Activated CD8-positive, alpha-beta memory T cell treated with anti-CD3 and anti-CD28 coated beads, Interleukin-2, amount 10 ng/mL, durations not matched to agents 7 days and 5 days (primary cell): ENCODE measurements at regions not wholly inside any gene's neighbourhood (a gene's known extent, or its start where the extent isn't known, plus 50 kb on each side); places are given as distances from the start of the nearest gene placed in this dataset.

ENCODE experiments used
- ATAC-seq: fragments of 150-1000 bp; cut with Tn5 transposase; one replicate; pipeline ENCODE4 v1.10.0; 2021; ENCODE audit warnings: moderate library complexity
- CTCF ChIA-PET: fragments of 350-600 bp; sonication (Branson Sonifier 250); formaldehyde crosslinking; loops from one replicate; lab custom pipeline; 2021; ENCODE audit warnings: antibody characterized with exemption; lab: Charles Lee
- DNase-seq: peaks from one replicate; pipeline ENCODE4 v3.0.0-alpha.2; 2020
- H3K27ac Mint-ChIP-seq: one replicate; pipeline ENCODE4 v1.8.0; 2021; ENCODE audit warnings: mild to moderate bottlenecking, mixed read lengths
- H3K27me3 Mint-ChIP-seq: one replicate; pipeline ENCODE4 v1.8.0; 2021; ENCODE audit warnings: mixed read lengths
- H3K36me3 Mint-ChIP-seq: one replicate; pipeline ENCODE4 v1.8.0; 2021; ENCODE audit warnings: mild to moderate bottlenecking, mixed read lengths
- H3K4me1 Mint-ChIP-seq: one replicate; pipeline ENCODE4 v1.8.0; 2021; ENCODE audit warnings: mixed read lengths
- H3K4me3 Mint-ChIP-seq: one replicate; pipeline ENCODE4 v1.8.0; 2021; ENCODE audit warnings: mild to moderate bottlenecking, moderate library complexity, mixed read lengths
- H3K9me3 Mint-ChIP-seq: one replicate; pipeline ENCODE4 v1.8.0; 2022; ENCODE audit warnings: low read depth, mixed read lengths

DNA sequence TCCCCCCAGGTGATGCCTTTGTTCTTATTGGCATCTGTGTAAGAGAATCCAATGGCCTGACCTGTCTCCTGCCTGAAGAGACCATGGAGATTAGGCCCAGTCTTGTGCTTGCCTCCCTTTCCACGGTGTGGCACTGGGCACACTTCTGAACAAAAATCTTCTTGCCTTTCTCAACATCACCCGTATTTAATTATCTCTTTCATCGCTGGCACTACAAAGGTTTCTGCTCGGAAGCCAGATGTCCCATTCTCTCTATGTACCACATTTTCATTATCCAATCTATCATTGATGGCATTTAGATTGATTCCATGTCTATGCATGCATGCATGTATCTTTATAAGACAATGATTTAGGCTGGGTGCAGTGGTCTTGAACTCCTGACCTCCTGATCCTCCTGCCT is 74.3 kb downstream of the SLC25A15 start:
- no peaks in the 10 kb centered on the region for H3K27me3 Mint-ChIP-seq
- H3K27ac Mint-ChIP-seq: no peak overlapping the region
- H3K36me3 Mint-ChIP-seq: no peaks in the 10 kb centered on the region
- DNase-seq (no peak), ATAC-seq (no peak)
- no peaks in the 10 kb centered on the region for H3K9me3 Mint-ChIP-seq
- CTCF ChIA-PET: no interaction called here
- no peak overlapping the region for H3K4me3 Mint-ChIP-seq
- no peaks in the 10 kb centered on the region for H3K4me1 Mint-ChIP-seq

DNA sequence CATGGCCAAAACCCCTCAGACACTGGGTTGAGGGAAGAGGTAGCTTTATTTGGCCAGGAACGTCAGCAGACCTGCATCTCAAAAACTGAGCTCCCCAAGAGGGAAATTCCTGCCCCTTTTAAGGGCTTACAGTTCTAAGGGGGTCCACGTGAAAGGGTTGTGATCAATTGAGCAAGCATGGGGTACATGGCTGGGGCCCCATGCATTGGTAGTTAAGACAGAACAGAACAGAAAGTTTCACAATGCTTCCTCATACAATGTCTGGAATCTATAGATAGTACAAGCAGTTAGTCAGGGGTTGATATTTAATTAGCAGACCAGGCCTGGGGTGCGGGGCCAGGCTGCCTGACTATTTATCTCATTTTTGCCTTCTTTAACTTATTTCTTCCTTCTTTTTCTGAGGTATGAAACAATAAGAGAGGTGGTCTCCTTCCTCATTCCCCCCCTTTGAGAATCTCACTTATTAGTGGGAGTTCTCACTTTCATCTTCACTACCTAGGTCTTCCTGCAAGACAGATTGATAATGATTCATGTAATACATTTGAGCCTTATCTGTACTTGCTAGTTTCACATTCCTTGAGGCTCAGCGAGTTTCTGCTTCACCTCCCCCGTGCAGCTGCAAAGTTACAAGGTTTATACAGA is 84.8 kb downstream of the SLC25A15 start:
- H3K36me3 Mint-ChIP-seq: peaks cover 64% of the 10 kb centered on the region
- no peak for DNase-seq
- no peak for ATAC-seq
- H3K4me1 Mint-ChIP-seq: no peaks in the 10 kb centered on the region
- no peak overlapping the region for H3K27ac Mint-ChIP-seq
- peaks cover 22% of the 10 kb centered on the region for H3K9me3 Mint-ChIP-seq
- H3K4me3 Mint-ChIP-seq: no peak overlapping the region
- CTCF ChIA-PET: interaction anchor here (1.1 kb wide), 1 partner anchor 28 kb away, joined by 3 read pairs; no protein-coding TSS in a partner anchor
- H3K27me3 Mint-ChIP-seq: no peaks in the 10 kb centered on the region

DNA sequence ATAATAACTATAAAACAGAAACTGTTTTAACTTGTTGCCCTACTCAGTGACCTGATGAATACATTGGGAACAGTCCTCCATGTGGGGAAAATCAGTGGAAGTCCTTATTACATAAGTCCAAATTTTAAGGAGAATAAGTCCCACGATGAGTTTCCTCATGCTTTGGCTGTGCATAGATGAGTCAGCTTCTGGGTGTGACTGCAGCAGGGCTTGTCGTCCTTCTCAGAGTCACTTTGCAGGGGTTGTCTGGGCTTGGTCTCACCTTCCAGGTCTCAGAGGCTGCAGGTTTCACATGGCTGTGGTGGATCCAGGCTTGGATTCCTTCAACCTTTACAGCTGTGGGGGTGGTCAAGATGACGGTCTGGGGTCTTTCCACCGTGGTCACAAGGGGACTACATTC is 85.6 kb downstream of the SLC25A15 start:
- Mint-ChIP-seq H3K27ac (no peak overlapping the region), H3K36me3 (peaks cover 72% of the 10 kb centered on the region)

DNA sequence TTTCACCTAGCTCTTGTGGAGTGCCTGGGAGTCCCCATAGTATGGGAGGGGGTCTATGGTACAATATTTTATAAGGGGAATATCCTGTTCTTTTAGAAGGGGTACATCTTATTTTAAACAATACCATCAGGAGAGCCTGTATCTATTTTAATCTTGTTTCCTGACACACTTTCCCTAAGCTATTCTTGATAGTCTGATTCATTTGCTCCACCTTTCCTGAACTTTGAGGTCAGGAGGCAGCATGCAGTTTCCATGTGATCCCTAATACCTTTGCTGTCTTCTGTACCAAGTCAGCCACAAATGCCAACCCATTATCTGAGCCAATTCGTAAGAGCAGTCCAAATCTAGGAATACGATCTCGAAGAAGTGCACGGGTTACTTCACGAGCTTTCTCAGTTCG is 86.2 kb downstream of the SLC25A15 start:
- peaks cover 1% of the 10 kb centered on the region for H3K4me1 Mint-ChIP-seq
- DNase-seq (no peak), ATAC-seq (no peak)
- peaks cover 27% of the 10 kb centered on the region for H3K9me3 Mint-ChIP-seq
- no peak overlapping the region for H3K27ac Mint-ChIP-seq
- H3K4me3 Mint-ChIP-seq: no peak overlapping the region
- H3K27me3 Mint-ChIP-seq: no peaks in the 10 kb centered on the region
- CTCF ChIA-PET: no interaction called here
- peaks cover 74% of the 10 kb centered on the region for H3K36me3 Mint-ChIP-seq

More for the DNA sequence above, 85.6 kb downstream of the SLC25A15 start:
- no peaks in the 10 kb centered on the region for H3K4me1 Mint-ChIP-seq
- H3K9me3 Mint-ChIP-seq: peaks cover 24% of the 10 kb centered on the region
- no peak for ATAC-seq
- no peak for DNase-seq
- H3K27me3 Mint-ChIP-seq: no peaks in the 10 kb centered on the region
- no peak overlapping the region for H3K4me3 Mint-ChIP-seq
- CTCF ChIA-PET: no interaction called here

DNA sequence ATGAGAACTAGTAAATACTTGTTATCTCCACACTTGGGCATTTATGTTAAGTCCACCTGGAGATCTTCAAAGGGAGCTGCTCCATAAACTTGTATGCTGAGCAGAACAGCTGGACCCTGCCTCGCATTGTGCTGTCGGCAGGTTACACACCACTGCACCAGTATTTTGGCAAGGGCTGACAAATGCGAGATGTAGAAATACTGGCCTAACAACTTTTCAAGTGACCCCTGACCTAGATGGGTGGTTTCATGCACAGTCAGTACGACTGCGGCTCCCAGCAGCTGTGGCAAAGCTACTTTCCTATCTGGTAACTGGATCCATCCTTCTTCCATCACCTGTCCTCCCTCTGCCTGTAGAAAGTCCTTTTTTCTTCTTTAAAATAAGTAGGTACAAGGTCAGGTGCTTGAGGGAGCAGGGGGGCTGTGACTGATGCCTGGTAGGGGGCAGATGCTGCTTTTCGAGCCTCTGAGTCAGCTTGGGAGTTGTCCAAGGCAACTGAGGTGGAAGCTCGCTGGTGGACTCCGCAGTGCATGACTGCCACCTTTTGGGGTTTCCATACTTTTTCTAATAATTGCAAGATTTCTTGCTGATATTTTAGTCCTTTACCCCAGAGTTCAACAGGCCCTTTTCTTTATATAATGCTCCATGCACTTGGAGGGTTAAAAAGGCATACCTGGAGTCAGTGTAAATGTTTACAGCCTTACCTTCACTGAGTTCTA is 86.8 kb downstream of the SLC25A15 start:
- Mint-ChIP-seq H3K9me3 (peaks cover 29% of the 10 kb centered on the region), H3K27me3 (no peaks in the 10 kb centered on the region), H3K4me1 (peaks cover 1% of the 10 kb centered on the region), H3K4me3 (no peak overlapping the region), H3K36me3 (peaks cover 79% of the 10 kb centered on the region), H3K27ac (no peak overlapping the region)
- CTCF ChIA-PET: no interaction called here
- no peak for ATAC-seq
- no peak for DNase-seq

GRCh38 chr13:40878321-40878720 is 88.9 kb downstream of the SLC25A15 start:
- Mint-ChIP-seq H3K4me3 (no peak overlapping the region), H3K4me1 (peaks cover 17% of the 10 kb centered on the region), H3K27ac (no peak overlapping the region), H3K9me3 (peaks cover 26% of the 10 kb centered on the region), H3K27me3 (no peaks in the 10 kb centered on the region), H3K36me3 (peaks cover 78% of the 10 kb centered on the region)
- no peak for DNase-seq
- ATAC-seq: no peak
- CTCF ChIA-PET: no interaction called here

DNA sequence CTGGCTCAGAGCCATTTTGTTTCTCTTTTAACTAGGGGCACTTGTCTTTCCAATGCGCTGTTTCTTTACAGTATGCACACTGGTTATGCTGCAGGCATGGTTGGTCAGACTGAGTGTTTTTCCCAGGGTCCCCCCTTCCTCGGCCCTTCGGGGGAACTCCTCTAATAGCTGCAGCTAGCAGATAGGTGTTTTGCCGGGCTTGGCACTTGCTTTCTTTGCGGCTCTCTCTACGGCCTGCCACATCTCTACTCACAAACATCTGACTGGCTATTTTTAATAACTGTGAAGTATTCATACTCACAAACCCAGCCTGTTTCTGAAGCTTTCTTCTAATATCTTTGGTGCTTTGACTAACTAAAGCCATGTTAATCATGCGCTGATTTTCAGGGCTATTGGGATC is 89.4 kb downstream of the SLC25A15 start:
- Mint-ChIP-seq H3K27ac (no peak overlapping the region), H3K9me3 (peaks cover 23% of the 10 kb centered on the region), H3K4me3 (no peak overlapping the region), H3K36me3 (peaks cover 73% of the 10 kb centered on the region), H3K4me1 (peaks cover 17% of the 10 kb centered on the region), H3K27me3 (no peaks in the 10 kb centered on the region)
- DNase-seq (no peak), ATAC-seq (no peak)
- CTCF ChIA-PET: no interaction called here
